Stimulated activated CD4-positive, alpha-beta T cell treated with anti-CD3 and anti-CD28 coated beads, Interleukin-4, amount 100 ng/mL, for 48 hours (primary cell): ENCODE measurements at regions not wholly inside any gene's neighbourhood (a gene's known extent, or its start where the extent isn't known, plus 50 kb on each side); places are given as distances from the start of the nearest gene placed in this dataset.

Source experiments
- DNase-seq, 2 donors: peaks; one replicate each; pipeline ENCODE4 v3.0.0-alpha.2; 2020; ENCODE audit warnings: low read depth in 2 of 2

DNA sequence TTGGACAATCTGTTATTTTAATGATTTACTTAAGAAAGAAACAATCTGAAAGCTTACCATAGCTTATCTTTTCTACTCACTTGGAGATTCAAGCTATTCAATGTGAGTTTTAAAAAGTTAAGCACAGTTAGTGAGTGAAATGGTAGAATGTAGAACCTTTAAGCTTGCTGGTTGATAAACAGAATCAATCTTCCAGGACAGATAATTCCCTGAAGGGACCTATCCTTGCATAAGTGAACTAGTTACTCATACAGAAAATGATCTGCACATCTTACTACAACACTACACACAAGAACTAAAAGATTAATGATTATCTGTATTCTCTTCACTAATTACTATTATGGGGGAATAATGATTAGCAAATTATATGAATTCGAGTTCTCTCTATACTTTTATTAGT lies 165.6 kb downstream of the PALM2AKAP2 start:
- no peak for DNase-seq

DNA sequence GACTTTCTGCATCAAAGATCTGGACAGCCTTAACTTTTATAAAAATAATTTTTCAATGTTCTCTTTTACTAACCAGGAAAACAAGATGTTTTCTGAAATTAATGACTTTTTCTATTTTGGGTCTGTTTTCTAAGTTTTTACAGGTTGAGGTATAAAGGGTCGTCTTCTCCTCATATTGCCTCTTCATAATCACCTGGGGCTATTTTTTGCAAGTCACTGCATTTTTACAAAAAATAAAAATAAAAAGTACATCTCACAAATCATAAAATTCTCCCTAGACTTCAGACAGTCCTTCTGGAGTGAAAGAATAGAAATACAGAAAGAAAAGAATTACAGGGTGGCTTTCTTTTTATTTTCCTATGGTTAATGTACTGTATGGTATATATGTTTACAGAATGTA lies 168.5 kb downstream of the PALM2AKAP2 start:
- no peak for DNase-seq

DNA sequence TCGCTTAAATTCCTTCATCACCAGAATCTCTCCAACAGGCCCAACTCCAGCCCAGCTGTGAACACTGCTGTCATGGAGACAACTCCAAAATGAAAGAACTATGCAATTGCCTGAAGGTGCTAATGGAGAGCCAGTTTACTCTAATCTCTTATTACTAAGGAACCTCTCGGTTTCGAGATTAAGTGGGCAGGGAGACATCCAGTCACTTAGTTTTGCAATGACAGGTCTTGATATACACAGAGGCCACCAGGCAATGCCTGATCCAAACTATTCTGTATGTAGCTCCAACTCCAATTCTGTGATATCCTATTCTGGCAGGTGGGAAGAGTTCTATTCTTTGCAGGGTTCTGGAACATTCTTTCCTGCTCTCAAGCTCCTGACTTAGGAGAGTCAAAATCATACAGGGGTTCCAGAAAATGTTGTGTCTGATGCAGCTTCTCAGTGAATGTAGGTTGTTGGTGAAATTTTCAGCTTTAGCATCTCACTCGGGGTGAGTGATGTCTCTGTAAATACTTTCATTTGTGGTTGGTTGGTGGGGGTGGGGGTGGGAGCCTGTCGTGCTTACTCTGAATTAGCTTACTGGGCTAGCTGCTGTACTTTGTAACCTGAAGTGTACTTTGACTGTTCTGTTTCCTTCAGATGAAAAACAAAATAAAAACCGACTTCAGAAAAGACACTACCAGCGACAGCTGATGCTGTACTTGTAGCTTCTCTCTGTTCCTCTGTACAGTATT lies 170.9 kb downstream of the PALM2AKAP2 start:
- DNase-seq, result peak in 1 of 2 donors; percentile 25

DNA sequence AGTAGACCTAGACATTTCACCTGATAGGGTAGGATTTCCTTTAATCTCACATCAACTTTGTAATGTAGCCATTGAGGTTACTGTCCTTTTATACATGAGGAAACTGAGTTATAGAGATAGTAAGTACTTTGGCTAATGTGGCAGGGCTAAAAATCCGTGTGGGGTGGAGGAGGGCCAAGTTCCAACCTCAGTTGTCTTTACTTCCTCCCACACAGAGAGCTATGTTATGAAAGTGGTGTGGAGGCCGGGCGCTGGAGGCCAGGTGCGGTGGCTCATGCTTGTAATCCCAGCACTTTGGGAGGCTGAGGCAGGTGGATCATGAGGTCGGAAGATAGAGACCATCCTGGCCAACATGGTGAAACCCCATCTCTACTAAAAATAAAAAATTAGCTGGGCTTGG lies 173.3 kb downstream of the PALM2AKAP2 start:
- no peak for DNase-seq

DNA sequence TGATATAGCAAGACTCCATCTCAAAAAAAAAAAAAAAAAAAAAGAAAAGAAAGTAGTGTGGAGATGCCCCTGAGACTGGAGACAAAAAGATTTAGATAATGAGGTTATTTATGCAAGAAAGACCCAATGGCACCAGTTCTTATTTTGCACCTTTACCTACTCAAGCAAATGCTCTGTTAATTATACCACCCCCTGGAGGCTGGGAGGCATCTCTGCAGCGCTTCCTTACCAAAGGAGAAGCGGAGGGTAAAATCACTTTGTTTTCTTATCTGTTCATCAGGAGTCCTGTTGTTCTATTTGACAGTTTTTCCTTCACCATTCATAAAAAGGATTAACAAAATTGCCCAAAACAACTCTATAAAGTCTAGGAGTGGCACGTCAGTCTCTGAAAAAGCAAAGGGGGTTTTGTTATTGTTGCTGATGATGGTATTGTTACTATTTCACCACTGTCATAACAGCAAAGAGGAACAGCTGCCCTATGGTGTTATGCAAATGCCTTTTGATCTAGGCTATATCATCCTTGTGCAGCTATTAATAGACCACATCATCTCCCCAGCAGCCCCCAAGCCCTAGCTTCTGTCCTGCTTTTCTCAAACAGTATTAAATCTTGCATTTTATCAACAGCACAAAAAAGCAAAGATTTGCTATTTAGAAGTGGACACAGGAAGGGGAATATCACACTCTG lies 174.0 kb downstream of the PALM2AKAP2 start:
- no peak for DNase-seq

DNA sequence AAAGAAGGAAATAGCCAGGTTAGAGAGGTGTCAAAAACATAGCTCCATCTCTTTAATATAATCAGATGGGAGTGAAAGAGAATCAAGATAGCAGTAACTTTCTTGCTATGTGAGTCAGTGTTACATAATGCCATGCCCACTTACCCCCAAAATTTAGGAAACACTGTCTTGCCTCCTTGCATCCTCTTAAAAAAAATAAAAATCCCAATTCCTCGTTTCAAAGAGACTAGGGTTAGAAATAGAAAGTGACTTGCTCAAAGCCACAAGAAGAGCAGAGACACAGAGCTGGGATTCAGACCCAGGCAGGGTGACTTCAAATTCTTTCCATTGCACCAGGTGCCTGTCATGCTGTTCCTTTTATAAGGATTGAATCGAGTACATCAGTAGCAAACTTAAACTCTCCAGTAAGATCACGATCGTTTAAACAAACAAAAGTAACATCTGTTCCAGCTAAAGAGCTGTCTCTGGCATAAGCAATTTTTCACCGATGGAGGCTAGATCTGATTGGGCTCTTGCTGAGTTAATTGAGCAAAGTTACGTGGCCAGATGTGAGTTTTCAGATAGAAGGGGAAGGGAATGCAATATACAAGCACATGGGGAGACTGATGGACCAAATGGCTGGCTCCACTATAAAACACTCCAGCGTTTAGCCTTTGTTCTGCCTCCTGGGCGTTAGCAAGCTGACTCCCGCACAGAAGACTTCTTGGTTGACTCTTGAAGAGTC lies 176.9 kb downstream of the PALM2AKAP2 start:
- no peak for DNase-seq

DNA sequence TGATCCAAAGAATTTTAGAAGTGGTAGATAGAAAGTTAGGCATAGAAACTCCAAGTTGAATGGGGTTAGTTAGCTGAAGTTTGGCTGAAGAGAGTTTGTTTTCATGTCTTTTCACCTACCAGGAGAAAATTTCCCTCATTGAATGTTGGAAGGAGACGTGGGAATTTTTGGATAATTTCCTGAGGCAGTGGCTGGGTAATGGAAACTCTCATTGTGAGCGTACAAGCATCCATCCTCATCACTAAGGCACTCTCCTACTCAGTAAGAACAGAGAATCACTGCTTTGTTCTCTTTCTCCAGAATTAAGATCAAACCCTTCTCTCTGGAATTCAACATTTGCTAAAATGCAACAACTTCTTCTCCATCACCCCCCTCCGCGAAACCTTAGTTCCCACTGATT lies 179.7 kb downstream of the PALM2AKAP2 start:
- no peak for DNase-seq

DNA sequence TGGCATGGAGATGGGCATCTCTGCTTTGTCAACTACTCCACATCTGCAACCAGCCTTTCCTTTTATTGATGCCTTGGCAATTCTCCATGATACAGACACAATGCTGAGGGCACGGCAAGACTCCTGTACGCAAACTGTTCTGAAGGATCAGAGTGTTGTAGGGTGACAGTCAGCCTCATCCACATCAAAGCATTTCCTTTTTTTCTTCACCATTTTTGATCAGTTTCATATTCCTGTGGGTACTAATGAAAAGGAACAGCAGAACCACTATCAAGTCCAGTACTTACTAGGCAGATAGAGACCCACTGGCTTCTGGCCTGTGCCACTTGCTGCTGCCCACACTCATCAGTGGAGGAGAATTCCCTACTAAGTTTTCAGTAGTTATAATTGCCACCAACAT lies 181.6 kb downstream of the PALM2AKAP2 start:
- DNase-seq, result no peak

DNA sequence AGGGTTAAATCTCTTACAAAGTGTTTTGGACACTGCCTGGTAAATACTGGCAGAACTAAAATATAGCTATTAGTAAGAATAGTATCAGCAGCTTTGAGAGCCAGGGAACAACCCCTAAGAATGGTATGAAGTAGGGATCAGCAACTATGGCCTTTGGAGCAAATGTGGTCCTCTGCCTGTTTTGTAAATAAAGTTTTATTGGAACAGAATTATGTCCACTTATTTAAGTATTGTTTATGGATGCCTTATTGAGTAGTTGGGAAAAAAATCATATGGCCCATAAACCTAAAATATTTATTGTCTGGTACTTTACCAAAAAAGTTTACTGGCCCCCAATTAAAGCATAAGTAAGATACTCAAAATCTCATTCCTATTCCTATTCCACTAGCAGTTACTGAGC lies 182.2 kb downstream of the PALM2AKAP2 start:
- no peak for DNase-seq

DNA sequence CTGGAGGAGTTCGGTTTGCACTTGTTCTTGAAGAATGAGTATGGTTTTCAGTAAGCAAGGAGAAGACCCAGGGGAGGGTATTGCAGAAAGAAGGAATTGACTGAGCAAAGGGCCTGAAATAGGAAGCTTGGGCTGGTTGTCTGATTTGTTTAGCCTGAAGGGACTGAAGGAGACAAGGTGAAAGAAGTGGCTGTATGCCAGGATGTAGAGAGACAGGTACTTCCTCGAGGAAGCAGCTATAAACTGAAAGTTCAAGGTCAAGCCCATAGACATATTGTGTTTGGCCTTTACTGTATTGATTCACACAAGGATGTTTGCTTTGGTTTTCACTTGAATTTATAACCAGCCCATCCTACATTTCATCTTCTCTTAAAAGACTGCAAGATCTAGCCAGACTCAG lies 183.1 kb downstream of the PALM2AKAP2 start:
- DNase-seq, result no peak

DNA sequence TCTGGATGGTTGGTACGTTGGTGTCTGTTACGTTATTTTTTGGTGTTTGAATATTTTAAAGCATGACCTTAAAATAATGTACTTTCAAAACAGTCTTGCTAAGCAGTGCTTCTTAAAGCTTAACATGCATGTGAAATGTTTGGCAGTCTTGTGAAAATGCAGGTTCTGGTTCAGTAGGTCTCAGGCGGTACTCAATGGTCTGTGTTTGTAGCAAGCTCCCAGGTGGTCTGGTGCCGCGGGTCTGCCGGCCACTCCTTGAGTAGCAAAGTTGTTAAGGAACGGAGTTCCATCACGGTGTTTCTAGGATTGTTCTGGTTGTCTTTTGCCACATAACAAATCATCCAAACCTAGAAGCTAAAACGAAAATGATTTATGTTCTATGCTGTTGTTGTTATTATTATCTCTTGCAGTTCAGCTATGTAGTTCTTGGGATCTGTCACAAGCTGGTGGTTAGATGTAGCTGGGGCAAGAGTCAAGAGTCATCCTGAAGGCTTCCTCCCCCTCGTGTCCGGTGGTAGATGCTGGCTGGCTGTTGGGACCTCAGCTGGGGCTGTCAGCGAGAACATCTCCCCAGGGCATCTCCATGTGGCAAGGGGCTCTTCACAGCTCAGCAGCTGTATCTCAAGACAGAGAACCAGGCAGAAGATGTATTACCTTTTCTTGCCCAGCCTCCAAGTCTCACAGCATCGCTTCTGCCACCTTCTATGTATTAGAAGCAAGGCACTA lies 186.8 kb downstream of the PALM2AKAP2 start:
- DNase-seq, result no peak

DNA sequence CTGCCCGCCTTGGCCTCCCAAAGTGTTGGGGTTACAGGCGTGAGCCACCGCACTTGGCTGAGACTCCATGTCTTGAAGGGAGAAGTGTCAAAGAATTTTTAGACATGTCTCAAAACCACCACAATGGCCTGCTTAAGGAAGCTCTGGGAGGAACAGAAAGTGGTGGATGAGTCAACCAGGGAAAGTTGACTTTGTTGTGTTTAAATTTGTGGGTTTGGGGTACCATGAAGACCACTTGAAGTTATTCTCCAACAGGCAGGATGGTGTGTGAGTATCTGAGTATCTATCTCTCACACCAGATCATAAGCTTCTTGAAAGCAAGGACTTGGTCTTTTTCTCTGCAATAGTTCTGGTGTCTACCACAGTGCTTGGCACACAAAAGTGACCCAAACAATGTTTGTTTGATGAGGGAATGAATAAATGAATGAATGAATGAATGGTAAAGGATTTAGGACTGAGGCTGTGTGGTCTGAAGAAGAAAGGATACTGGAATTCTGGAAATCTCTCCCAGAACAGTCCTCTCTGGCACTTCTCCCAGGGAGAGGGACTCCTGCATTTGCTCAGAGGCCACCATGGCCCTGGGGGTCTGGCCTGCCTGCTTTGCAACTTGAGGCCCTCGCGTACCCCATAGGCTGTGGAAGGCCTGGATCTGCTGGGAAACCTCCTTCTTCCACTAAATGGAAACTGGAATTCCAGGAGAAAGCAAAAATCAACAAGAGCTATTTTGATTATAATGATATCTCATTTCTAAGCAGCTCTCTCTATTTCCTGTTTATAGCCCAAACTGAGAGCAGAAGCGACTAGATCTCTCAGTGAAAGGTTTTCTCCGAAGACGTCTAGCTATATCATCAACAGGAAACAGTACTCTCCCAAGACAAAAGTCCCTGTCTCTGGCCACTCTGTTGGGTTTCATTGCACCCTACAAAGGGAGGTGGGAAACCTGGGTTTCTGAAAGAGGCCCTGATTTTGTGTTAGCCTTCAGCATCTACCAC lies 187.9 kb downstream of the PALM2AKAP2 start:
- no peak for DNase-seq

DNA sequence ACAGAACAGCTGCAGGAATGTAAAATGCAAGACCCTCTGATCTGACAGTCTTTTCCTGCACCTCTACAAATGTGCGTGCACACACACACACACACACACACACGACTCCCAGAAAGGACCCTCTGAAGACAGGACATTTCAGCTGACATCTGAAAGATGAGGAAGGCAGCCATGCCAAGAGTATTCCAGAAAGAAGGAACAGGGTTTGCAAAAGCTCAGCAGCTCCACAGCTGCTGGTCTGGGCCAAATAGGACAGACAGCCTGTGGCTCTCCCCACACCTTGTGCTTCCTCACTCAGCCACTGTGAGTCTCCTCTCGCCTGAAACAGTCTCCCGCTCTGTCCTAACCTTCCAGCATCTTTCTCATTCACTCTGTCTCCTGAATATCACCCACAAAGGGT lies 189.0 kb downstream of the PALM2AKAP2 start:
- DNase-seq, result no peak

DNA sequence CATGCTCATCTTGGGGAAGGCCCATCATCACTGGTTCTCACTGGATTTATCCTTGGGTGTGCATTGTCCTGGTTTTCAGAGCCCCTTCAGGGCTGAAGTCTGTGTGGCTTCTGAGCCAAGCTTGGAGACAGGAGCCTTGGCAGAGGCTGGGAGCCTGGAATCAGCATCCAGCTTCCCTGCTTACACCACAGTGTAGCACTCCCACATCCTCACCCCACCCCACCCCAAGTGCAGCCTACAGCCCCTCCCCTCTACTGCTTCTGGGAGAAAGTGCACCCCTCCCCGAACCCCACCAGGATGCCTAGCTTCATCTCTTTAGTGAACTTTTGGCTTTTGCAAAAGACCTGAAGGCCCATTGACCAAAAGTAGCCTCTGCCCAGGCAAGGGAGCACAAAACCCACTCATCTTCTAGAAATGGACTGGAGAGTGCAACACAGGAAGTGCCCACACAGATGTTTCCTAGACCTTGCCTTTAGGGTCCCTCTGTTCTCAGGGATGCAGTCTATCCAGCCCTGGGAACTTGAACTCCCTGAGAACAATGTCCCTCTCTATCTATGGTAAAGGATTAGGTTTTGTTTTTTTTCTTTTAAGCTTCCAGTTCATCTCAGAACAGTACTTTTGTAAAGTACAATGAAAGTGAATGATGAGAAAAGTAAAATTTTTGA lies 189.7 kb downstream of the PALM2AKAP2 start:
- no peak for DNase-seq

DNA sequence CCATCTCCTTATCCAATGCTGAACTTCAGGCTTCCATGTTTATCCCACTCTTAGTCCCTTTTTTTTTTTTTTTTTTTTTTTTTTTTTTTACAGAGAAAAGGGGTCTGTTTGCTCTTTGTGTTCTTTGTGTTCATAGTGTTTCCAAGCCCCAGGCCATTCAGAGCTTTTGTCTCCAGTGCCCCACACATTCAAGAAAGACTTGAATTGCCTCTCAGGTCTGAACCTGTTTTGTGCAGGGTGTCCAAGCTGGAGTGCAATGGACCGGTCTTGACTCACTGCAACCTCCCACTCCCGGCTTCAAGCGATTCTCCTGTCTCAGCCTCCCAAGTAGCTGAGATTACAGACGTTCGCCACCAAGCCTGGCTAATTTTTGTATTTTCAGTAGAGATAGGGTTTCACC lies 191.2 kb downstream of the PALM2AKAP2 start:
- DNase-seq, result no peak

DNA sequence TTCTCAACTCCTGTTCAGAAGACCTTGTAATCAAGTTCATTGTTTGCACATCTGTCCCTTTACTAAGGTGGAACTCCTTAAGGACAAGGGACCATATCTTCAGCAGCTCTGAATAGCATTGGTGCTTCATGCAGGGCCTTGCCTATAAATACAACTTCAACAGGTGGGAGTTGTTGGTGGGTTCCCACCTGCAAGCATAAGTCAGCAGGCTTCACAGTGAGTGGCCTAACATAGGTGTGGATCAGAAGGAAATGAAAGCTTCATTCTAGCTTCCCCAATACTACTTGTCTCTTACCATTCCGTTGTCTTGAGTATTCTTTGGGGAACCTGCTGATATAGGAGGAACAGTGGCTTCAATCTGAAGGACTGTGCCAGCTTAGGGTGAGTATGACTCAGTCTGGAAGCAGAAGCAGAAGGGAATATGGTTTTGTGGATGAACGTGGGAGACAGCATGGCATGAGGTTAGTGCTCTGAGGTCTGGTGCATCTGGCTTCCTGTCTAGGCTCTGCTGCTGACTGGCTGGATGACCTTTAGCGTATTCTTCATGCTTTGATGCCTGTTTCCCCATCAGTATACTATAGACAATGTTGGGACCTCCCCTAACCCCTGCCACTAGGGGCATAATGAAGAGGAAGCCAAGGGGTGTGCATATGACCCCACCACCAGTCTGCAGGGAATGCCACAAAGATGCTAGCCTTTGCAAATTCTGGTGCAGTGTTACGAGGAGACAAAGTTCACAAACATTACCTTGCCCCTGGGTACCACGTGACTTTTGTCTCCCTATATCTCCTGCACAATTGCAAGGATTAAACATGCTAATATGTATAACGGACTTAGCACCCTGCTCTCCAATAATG lies 192.3 kb downstream of the PALM2AKAP2 start:
- no peak for DNase-seq

DNA sequence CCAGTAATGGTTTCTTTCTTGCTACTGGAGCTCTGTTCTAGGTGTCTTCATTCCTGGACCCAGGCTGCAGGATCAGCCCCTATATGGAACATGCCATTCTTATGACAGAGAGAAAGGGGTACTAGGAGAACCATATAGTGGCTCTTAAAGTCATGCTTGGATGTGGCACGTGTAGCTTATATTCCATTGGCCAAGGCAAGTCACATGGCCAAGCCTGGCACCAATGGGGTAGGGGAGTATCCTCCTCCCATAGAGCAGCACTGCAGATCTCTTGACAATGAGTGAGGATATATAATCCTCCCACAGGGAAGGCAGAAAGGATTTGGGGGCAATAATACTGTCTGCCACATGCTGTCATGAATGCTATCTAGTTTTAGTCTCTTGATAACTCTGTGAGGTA lies 193.3 kb downstream of the PALM2AKAP2 start:
- DNase-seq, result no peak

DNA sequence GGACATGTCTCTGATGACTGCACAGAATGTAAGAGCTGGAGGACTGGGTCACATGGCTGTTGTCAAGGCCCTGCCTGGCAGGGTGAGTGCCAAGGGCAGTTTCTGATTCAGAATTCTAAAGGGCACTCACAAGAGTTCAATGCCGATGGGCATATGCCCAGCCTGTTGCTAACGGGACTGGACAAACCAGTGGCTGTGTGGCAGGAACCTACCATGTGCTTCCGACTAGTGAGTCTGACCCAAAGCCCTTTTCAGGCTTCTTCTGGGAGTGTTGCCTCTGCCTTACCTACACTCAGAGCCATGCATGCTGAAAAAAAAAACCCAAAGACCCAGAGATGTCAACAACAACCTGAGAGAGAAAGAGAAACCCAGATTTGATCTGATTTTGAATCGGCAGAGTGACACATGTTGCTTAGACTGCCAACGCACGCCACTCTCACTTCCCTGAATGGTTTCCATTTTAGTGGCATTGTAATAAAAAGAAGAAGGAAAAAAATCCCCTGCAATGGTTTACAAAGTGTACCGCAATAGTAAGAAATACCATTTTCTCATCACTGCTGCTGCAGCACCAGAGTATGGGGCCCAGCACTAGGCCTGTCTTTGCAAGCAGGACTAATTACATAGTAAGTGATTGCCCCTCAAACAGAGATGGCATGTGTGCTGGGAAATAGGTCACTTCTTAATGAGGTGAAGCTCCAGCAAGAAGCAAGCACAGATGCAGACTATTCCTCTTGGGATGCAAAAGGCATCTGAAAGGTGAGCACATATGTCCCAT lies 194.3 kb downstream of the PALM2AKAP2 start:
- DNase-seq, result peak; percentile 42 to 48

DNA sequence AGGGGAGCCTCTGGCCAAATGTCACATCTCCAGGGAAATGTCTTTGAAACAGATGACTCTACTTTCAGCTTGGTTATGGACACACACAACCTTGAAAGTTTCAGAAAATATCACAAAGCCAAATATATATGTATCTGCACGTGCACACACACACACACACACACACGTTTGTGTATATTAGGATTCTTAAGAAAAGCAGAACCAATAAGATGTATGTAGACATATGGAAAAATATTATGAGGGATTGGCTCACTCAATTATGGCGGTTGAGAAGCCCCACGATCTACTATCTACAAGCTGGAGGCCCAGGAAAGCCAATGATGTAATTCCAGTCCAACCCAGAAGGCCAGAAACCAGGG lies 194.9 kb downstream of the PALM2AKAP2 start:
- DNase-seq, result no peak
